Inflammatory macrophage (primary cell): ENCODE measurements at regions not wholly inside any gene's neighbourhood (a gene's known extent, or its start where the extent isn't known, plus 50 kb on each side); places are given as distances from the start of the nearest gene placed in this dataset.
A peak's percentile ranks its signal among the peaks of the same experiment; 100 is the strongest.

Experiments used
- DNase-seq, 2 donors: peaks; one replicate each; pipeline ENCODE4 v3.0.0-alpha.2; 2020 to 2022

DNA sequence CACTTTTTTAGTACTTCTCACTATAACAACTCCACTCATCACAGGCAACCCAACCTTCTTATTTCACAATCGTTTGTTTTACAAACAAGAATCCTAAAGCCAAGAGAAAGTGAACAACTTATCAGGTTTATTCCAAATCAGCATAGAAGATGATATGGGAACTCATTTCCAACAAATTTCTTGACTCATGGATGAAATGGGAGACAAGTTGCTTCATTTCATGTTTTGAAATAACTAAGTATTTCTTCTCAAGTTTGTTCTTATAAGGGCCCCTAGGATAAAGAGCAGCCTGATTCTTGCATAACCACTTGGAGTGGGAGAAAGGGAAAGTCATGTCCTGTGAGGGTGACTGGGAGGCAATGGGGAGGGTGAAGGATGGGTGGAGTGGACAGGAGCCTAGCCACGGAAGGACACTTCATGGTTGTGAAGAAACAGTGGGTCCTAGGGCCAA is 168.3 kb downstream of the DUSP6 start:
- DNase-seq: peak; percentile 87 to 89

DNA sequence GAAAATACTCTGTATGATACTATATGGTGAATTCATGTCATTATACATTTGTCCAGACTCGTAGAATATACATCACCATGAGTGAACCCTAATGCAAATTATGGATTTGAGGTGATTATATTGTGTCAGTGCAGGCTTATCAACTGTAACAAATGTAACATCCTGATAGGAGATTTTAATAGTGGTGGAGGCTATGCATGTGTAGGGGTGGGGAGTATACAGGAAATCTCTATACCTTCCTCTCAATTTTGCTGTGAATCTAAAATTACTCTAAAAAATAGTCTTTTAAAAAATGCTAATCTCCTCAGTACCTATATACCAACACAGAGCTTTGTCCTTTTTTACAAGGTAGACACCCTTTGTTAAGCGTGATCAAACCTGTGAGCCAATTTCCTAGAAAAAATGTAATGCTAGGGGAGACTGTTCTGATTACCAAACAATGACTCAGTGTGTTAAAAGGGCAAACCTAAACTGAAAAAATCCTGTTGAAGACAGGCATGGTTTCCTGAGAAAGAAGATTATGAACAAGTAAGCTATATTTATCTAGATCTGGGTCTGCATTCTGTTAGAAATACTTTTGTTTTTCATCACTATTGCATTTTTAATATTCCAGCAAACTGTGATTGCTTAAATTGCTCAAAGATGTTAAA is 170.9 kb downstream of the DUSP6 start:
- peak in 1 of 2 donors; percentile 42 for DNase-seq

DNA sequence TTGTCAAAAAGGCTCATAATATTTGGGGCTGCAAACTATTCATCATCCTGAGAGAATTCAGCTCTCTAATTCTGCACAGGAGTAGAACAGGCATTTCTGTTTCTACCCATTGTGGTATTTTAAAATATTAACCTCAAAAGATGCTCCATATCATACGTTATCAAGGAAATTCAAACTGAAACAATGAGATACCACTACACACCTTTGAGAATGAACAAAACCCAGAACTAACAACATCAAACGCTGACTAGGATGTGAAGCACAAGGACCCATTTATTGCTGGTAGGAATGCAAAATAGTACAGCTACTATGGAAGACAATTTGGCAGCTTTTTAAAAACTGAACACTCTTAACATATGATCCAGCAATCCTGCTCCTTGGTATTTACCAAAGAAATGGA is 171.8 kb downstream of the DUSP6 start:
- DNase-seq: no peak

DNA sequence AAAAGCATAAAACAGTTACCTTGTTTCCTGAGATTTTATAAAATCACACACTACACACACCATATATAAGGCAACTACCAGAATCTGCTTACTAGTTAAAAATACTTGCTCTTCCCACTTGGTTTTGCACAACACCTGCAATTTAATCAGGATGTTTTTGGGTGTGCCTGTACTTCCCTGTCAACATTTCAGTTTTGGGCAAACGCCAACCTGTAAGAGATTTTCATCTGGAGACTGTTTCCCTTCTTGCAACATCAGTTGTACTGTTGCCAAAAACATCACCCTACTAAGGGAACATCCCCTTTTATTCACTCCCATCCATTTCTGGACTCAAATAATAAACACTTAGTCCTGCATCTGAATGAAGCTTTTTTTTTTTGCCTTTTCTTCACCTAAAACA is 172.3 kb downstream of the DUSP6 start:
- DNase-seq: peak; percentile 82 to 89

DNA sequence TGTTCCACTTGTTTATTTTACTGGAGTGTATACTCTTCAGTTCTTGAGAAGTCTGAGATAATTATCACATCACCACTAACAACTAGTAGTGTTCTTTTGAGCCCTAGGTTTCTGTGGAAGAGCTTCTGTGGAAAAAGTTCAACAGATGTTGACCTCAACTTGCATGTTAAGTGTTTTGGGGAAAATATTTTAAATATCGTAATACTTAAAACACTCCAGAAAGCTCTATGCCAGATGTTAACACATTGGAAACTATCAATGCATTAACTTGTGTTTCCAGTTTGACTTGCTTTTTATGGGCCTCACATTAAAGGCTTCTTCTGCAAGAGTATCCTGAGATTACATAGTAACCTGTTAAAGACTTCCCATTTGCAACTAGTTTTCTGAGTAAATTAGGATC is 173.1 kb downstream of the DUSP6 start:
- no peak for DNase-seq

DNA sequence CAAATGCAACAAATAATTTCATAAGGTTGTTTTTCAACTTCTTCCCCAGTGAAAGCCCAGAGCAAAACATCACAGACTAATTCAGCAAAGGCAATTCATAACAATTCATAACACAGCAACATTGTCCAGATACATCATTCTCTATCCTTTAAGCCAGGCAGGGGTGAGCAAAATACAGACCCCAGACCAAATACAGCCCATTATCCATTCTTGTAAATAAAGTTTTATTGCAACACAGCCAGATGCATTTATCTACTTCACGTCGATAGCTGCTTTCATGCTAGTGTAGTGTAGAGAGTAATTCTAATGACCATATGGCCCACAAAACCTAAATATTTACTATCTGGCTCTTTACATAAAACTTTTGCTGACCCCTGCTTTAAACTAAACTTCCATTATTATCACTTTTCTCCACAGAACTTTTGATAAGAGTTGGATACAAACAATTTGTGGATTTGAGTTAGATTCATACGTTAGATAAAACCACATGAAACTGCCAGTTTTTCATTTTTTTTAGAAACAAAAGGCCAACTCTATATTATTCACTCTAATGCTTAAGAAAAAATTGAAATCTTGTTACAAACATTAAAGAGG is 174.4 kb downstream of the DUSP6 start:
- no peak for DNase-seq

DNA sequence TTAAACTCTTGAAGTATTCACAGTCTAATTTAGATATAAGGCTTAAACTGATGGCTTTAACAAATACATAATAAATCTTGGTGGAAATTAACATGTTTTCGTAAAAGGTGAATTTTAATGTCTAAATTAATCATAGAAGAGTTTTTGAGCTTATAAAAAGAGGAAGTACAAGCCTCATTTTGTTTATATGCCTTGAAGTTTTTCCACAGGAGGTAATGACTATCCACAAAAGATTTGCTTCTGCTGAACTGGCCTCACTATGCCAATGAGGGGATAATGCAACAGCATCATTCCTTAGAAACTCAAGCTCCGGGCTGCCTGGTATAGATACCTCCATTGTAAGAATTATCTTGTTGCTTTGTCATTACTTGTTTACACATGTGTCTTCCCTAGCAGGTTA is 175.6 kb downstream of the DUSP6 start:
- no peak for DNase-seq

DNA sequence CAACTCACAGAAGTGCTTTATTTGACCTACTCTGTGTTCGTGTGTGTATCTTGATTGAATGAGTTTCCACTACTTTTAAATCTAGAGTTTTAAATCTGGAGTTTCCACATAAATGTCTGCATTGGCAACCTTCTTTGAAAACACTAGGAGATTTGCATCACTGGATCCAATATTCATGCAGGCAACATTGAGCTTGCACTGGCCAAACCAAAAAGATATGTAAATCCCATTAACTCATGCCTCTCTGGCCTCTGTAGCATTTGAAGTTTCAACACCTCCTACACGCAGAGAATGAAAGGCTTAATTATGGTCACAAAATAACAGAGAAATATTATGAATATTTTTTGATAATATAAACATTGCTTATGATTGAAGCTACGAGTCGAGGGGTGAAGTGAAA is 178.6 kb downstream of the DUSP6 start:
- no peak for DNase-seq

DNA sequence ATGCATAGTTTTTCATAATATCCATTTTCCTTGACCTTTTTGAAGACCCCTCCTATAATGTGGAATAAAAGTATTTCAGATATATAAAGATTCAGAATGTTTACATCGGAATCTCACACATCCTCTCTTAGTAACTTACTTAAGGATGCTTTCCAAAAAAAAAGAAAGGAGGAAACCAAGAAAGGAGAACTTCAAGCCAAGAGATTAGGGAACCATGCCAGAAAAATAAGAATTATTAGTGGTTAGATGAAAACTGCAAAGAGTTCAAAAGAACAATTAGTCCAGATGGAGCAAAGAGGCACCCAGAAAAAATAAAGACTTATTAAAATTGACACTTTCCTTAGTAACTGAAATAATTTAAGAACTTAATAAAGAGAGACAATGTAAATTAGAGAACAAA is 179.2 kb downstream of the DUSP6 start:
- peak in 1 of 2 donors; percentile 56 for DNase-seq

DNA sequence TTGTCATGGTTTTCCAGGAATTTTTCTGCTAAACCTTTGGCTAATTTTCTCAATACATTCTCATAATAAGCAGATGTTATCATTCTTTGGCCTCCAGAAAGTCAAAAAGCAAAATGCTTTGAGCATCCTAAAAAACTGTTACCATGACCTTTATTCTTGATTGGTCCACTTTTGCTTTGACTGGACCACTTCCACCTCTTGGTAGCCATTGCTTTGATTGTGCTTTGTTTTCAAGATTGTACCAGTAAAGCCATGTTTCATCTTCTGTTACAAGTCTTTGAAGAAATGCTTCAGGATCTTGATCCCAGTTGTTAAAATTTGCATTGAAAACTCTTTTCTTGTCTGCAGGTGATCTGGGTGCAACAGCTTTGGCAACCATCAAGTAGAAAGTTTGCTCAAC is 180.1 kb downstream of the DUSP6 start:
- DNase-seq: no peak

DNA sequence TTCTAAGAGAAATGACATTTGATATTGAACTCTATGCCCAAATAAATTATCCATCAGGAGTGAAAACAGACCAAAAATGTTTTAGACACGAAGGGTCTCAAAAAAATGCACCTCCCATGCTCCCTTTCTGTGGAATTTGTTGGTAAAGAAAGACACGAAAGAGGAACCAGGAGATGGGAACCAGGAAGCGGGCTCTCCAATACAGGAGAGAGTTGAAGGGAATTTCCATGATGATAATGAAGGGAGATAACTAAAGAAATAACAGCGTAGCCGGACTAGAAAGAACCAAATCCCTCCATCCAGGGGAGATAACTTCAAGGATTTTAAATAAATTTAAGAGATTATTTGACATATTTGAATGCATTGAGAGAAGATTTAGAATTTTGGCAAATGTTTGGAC is 183.0 kb downstream of the DUSP6 start:
- no peak for DNase-seq

DNA sequence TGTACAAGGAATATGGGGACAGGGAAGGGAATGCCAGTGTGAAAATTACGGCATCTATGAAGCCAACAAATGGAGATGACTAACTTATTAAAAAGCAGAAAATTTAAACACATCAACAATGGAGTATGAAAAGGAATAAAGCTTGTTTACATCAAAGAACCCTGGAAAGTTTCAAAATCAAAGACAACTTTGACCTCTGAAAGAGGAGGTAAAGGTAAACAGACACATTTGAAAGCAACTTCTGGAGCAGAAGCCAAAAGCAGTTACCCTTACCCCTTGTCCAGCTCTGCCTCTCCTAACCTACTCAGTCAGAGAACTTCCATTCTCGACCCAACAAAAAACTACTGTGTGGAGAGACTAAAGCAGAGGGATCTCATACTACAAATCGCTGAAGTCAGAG is 184.3 kb downstream of the DUSP6 start:
- no peak for DNase-seq

DNA sequence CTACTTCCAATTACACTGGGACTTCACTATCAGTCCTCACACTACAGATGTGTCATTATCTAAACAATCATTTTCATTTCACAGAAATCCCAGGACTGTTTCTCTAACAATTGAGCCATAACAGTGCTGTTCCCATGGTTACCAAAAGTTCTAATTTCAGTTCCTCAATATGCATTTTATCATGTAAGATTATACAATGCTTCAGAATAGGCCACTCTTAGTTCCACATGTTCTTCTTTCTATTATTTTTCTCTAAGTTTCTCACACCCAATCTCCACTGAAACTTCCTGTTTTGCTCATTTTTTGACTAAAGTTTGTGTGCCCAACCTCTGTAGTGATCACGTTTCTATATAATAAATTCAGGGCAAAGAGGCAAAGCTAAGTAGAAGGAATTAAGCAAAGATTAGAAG is 185.8 kb downstream of the DUSP6 start:
- DNase-seq: peak; percentile 87 to 99

DNA sequence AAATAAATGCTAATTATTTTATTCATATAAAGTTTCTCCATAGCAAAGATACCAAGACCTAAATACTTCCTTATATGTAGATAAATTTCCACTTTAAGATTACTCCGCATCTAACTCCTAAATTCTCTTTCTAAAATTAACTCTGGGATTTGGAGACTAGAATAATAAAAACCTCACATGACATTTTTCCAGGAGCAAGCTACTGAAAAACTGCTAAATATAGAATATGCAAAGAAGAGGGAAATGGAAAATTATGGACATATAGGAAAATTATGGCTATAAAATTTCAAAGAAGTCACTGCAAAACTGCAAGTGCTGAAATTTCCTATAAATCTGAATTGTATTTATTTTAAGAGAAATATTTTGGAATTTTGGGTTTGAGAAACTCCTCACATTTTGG is 186.2 kb downstream of the DUSP6 start:
- DNase-seq: no peak

DNA sequence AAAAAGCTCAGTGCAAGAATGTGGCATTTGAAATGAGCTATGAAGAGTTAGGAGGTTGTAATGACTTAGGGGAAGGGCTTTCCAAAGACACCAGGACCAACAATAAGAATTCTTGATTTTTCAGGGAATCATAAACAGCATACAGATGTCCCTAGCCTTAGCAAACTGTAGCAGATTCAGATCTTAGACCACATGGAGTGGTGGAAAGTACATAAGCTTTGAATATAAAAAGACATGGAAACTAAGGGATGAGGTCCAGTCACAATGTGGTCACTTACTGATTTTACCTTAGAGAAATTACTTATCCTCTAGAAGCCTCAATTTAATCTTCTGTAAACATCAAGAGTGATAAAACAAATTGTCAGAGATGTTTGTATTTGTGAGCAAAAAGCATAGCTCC is 186.6 kb downstream of the DUSP6 start:
- no peak for DNase-seq

DNA sequence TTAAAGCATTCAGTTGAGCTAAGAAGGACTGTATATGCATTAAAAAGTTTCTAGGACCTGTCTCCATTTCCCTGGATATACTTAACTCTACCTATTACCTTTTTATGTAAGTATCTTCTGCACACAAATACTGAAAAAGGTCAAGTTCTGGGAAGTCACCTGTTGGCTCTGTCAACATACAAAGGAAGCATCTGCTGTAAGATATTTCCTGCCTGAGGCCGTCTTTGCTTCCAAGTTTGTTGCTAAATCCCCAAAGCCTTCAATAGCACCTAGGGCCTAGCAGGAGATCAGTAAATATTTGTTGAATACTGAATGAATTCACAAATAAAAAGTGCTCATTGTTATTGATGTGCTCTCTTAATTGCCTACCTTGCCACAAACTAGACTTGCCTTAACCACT is 188.4 kb downstream of the DUSP6 start:
- DNase-seq: no peak

DNA sequence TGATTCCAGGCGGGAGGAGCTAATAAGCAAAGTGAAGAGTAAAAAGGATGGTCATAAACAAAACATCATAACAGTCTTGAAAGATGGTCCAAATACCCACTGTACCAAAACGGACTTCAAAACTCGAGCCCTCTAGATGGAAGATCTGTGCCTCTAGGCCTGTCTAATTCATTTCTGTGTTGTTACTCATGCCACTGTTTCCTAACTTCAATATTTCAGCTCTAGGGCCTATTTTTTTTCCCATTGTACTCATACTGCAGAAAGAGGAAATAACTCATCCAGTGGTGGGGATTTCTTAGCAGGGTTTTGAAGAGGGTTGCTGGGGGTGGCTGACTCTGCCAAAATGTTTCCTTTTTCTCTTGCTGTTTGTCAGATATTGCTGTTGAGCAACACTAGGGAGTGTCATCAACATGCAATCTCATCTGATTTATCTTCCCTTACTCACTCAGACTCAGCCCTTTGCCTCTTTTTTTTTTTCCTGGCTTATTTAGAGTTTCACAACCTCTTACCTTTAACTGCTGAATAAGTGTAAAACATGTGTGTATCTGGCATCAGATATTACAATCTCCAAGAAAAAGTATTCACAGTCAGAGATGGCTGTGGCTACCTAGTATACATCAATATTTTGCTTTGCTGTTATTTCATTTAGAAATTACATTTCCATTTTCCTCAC is 189.6 kb downstream of the DUSP6 start:
- DNase-seq: peak; percentile 98 to 99

DNA sequence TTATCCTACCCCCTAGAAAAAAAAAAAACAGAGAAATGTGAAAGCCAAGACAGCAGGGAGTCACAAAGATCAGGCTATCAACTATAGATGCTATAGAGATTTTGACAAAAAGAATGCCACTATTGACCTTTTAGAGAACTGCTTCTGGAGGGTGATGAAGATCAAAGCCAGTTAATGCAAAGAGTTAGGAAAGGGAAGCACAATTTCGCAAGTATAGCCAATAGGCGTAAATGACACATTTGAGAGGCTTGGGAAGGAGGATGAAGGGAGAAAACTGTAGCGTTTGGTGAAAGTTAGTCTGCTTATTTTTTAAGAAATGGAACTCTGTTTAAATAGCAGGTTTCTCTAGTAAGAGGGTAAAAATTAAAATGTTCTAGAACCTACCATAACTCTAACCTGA is 190.7 kb downstream of the DUSP6 start:
- peak; percentile 68 to 70 for DNase-seq

DNA sequence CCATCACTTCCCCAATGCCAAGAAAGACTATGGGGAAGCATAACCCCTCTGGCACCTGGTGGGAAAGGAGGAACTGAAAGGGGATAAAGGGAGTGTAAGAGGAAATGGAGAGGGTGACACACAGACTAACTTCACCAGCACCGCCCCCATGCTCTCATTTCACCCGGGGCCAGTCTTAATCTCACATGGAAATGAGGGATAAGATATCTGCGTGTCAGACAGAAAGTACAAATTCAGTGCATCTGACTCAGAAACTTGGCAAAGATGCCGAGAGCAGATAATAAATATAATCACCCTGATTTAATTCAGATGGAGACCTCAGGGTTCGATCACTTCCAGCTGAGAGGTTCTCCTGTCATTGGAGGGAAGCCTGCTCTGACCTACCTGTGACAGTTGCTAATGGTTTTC is 191.6 kb downstream of the DUSP6 start:
- peak; percentile 73 to 79 for DNase-seq

DNA sequence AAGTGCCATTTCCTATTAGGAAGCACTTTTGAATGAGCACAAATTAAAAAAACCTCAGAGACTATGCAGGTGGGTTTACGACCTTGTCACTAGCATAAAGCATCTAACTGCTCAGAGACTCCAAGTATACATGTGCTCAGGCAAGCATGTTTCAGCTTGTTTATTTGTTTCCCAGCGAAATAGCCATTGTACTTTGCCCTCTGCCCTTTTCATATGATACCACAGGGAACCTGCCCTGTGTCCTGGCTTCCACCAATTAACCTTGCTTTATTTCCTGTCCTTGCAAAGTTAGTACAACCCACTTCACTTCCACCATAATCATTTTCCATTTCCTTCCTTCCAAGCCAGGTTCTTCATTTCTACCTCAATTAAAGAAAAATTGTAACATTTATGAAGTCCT is 194.9 kb downstream of the DUSP6 start:
- no peak for DNase-seq

DNA sequence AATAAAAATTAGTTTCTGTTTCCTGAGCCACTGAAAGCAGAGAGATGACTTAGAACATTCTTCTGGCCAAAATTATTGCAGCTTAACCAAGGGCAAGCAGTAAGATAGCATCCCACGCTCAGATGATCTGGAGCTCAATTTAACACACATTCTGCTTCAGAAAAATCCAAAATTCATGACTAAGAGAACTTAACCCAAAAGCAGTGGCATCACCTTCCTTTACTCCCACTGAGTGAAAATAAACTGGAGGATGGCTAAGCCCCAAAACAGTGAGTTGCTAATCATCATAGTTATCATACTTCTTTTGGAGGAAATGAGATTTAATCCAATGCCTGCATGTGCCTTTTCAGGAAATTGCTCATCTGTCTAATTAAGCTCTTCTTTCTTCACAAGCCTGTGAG is 195.4 kb downstream of the DUSP6 start:
- peak; percentile 80 to 82 for DNase-seq

DNA sequence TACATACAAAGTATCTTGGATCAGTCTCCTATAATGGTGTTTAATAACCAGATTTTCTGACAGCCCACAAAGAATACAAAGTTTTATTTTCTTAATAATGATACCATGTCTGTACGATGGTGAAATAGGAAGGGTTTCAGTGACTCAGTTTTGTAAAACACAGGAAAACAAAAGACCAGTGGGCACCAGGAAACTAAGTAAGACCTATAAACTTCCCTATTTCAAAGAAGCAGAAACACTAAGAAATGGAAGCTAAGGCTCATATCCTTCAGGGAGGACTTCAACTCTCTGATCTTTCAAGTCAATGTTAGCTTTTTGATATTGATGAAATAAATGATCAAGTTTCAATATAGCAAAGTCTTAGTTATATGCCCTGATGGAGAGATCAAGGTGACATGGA is 196.0 kb downstream of the DUSP6 start:
- DNase-seq: peak; percentile 74 to 89

DNA sequence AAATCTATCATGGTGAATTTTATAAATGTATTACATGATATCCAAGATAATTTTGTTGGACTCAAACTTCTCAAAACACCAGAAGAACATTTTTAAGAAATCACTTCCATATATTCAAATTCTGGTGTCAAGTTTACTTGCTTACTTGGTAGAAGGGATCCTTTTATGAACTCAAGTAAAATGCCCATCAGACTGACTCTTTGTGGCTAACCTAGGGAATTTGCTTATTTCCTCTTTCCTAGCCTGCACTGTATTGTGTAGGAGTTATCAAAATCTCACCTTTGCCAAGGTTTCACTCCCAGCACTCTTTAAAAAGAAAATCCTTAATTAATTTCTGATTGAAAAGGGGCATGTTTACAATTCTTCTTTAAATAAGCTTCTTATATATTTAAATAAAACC is 196.5 kb downstream of the DUSP6 start:
- DNase-seq: peak; percentile 28 to 54
